Left ventricle myocardium inferior (tissue), 1 donor: ENCODE measurements at regions not wholly inside any gene's neighbourhood (a gene's known extent, or its start where the extent isn't known, plus 50 kb on each side); places are given as distances from the start of the nearest gene placed in this dataset.

Experiments used
- DNase-seq: peaks from one replicate; pipeline ENCODE4 v3.0.0-alpha.2; 2020
- H3K27ac ChIP-seq: fragments of 200-600 bp; replicated peaks from 2 replicates; pipeline ENCODE4 v1.8.0; 2021
- H3K27me3 ChIP-seq: fragments of 200-600 bp; 2 replicates; pipeline ENCODE4 v1.8.0; 2021; ENCODE audit warnings: low read depth
- H3K36me3 ChIP-seq: fragments of 200-600 bp; 2 replicates; pipeline ENCODE4 v1.8.0; 2021
- H3K4me1 ChIP-seq: fragments of 200-600 bp; 2 replicates; pipeline ENCODE4 v1.8.0; 2021
- H3K4me3 ChIP-seq: fragments of 200-600 bp; 2 replicates; pipeline ENCODE4 v1.8.0; 2021; ENCODE audit warnings: mild to moderate bottlenecking, moderate library complexity
- H3K9me3 ChIP-seq: fragments of 200-600 bp; replicated peaks from 2 replicates; pipeline ENCODE4 v1.8.0; 2021
- CTCF ChIP-seq: fragments of 200-600 bp; IDR thresholded peaks from 2 replicates; pipeline ENCODE4 v1.8.0; 2021; ENCODE audit warnings: antibody characterized with exemption, mild to moderate bottlenecking, borderline replicate concordance
- intact Hi-C: fragments of 100-400 bp; cut with micrococcal nuclease; formaldehyde crosslinking; loops from one replicate; pipeline ENCODE4 v1.11.0; 2022
- donor health status: DM: no; HTN: yes; CAD: no; lungs with severe emphysema.

GRCh38 chr2:18376936-18377335, 183.5 kb downstream of the RDH14 start:
- Histone ChIP-seq H3K27ac (no peak overlapping the region), H3K4me3 (no peak overlapping the region), H3K27me3 (peaks cover 16% of the 10 kb centered on the region), H3K36me3 (no peaks in the 10 kb centered on the region), H3K4me1 (no peaks in the 10 kb centered on the region), H3K9me3 (no peaks in the 10 kb centered on the region)
- no peak for DNase-seq
- no peak for TF ChIP-seq CTCF
- intact Hi-C loops: loop anchor here (10.0 kb wide), 1 partner anchor 522 kb away; no protein-coding TSS in a partner anchor

GRCh38 chr2:18373664-18374063, 186.8 kb downstream of the RDH14 start:
- Histone ChIP-seq H3K4me3 (no peak overlapping the region), H3K9me3 (no peaks in the 10 kb centered on the region), H3K36me3 (no peaks in the 10 kb centered on the region), H3K27ac (no peak overlapping the region), H3K4me1 (no peaks in the 10 kb centered on the region), H3K27me3 (peaks cover 7% of the 10 kb centered on the region)
- DNase-seq: no peak
- intact Hi-C loops: loop anchor here (10.0 kb wide), 1 partner anchor 519 kb away; no protein-coding TSS in a partner anchor
- no peak for TF ChIP-seq CTCF

- Histone ChIP-seq H3K27ac (no peak overlapping the region), H3K4me1 (no peaks in the 10 kb centered on the region), H3K9me3 (no peaks in the 10 kb centered on the region), H3K36me3 (no peaks in the 10 kb centered on the region), H3K27me3 (peaks cover 4% of the 10 kb centered on the region), H3K4me3 (no peak overlapping the region)
- TF ChIP-seq CTCF: no peak
- intact Hi-C loops: loop anchor here (10.0 kb wide), 1 partner anchor 518 kb away; no protein-coding TSS in a partner anchor
- DNase-seq: no peak
Measured at GRCh38 chr2:18373081-18373480, 187.4 kb downstream of the RDH14 start.

- H3K27ac ChIP-seq: no peak overlapping the region
- no peaks in the 10 kb centered on the region for H3K36me3 ChIP-seq
- H3K9me3 ChIP-seq: no peaks in the 10 kb centered on the region
- no peak overlapping the region for H3K4me3 ChIP-seq
- H3K27me3 ChIP-seq: peaks cover 4% of the 10 kb centered on the region
- TF ChIP-seq CTCF: no peak
- no peaks in the 10 kb centered on the region for H3K4me1 ChIP-seq
- DNase-seq: no peak
- intact Hi-C loops: loop anchor here (10.0 kb wide), 1 partner anchor 518 kb away; no protein-coding TSS in a partner anchor
Measured at GRCh38 chr2:18372641-18373040, 187.8 kb downstream of the RDH14 start.

- Histone ChIP-seq H3K27me3 (peaks cover 4% of the 10 kb centered on the region), H3K36me3 (no peaks in the 10 kb centered on the region), H3K4me1 (no peaks in the 10 kb centered on the region), H3K4me3 (no peak overlapping the region), H3K9me3 (no peaks in the 10 kb centered on the region), H3K27ac (no peak overlapping the region)
- intact Hi-C loops: loop anchor here (10.0 kb wide), 1 partner anchor 515 kb away; no protein-coding TSS in a partner anchor
- no peak for TF ChIP-seq CTCF
- no peak for DNase-seq
Measured at GRCh38 chr2:18369760-18370159, 190.7 kb downstream of the RDH14 start.

- no peaks in the 10 kb centered on the region for H3K36me3 ChIP-seq
- H3K4me1 ChIP-seq: no peaks in the 10 kb centered on the region
- intact Hi-C loops: no loop called here
- H3K9me3 ChIP-seq: no peaks in the 10 kb centered on the region
- TF ChIP-seq CTCF: no peak
- peaks cover 4% of the 10 kb centered on the region for H3K27me3 ChIP-seq
- H3K4me3 ChIP-seq: no peak overlapping the region
- H3K27ac ChIP-seq: no peak overlapping the region
- no peak for DNase-seq
Measured at GRCh38 chr2:18368008-18368407, 192.4 kb downstream of the RDH14 start.
